HCT116 (cell line): ENCODE measurements at regions not wholly inside any gene's neighbourhood (a gene's known extent, or its start where the extent isn't known, plus 50 kb on each side); places are given as distances from the start of the nearest gene placed in this dataset.

Experiments used
- ATF3 ChIP-seq: IDR thresholded peaks from 2 replicates; pipeline ENCODE4 v1.6.1; 2012
- CEBPB ChIP-seq: IDR thresholded peaks from 2 replicates; pipeline ENCODE4 v1.6.1; 2012; ENCODE audit warnings: low read depth
- CTCF ChIP-seq, 3 experiments: fragments of 200-600 bp in 1 of 3; sonication (generic) in 1 of 3; IDR thresholded peaks in 2 of 3; conservative IDR thresholded peaks in 1 of 3; 2 replicates each; pipeline ENCODE4 v1.5.1; 2012 to 2017; ENCODE audit warnings: low read depth in 2 of 3, low read length in 2 of 3, antibody characterized with exemption in 1 of 3, borderline replicate concordance in 1 of 3, control low read depth in 1 of 3, mild to moderate bottlenecking in 1 of 3, mixed read lengths in 1 of 3, mixed run types in 1 of 3, moderate library complexity in 1 of 3; ENCODE audit not compliant: insufficient read depth in 1 of 3
- ELF1 ChIP-seq: IDR thresholded peaks from 2 replicates; pipeline ENCODE4 v1.6.1; 2012; ENCODE audit warnings: low read depth, borderline replicate concordance
- EZH2 ChIP-seq: fragments of 200-600 bp; sonication (generic); IDR thresholded peaks from 2 replicates; pipeline ENCODE4 v1.6.1; 2017; ENCODE audit warnings: antibody characterized with exemption, mixed run types
- EZH2phosphoT487 ChIP-seq: fragments of 200-600 bp; IDR thresholded peaks from 2 replicates; pipeline ENCODE4 v1.6.1; 2018; ENCODE audit warnings: antibody characterized with exemption, borderline replicate concordance
- JUND ChIP-seq: IDR thresholded peaks from 2 replicates; pipeline ENCODE4 v1.6.1; 2012
- POLR2A ChIP-seq: IDR thresholded peaks from 2 replicates; pipeline ENCODE4 v1.7.0; 2011; ENCODE audit warnings: borderline replicate concordance; ENCODE audit not compliant: insufficient read depth, insufficient read length; ENCODE audit errors: extremely low read depth
- POLR2AphosphoS5 ChIP-seq: IDR thresholded peaks from 2 replicates; pipeline ENCODE4 v1.6.1; 2011; ENCODE audit warnings: mild to moderate bottlenecking, low read depth, low read length, moderate library complexity
- SIN3A ChIP-seq: IDR thresholded peaks from 2 replicates; pipeline ENCODE4 v1.6.1; 2012; ENCODE audit warnings: low read depth
- YY1 ChIP-seq: IDR thresholded peaks from 2 replicates; pipeline ENCODE4 v1.6.1; 2011; ENCODE audit warnings: low read length, low read depth, moderate library complexity, mild to moderate bottlenecking; ENCODE audit not compliant: insufficient replicate concordance; ENCODE audit errors: extremely low read depth
- ZBTB33 ChIP-seq: IDR thresholded peaks from 2 replicates; pipeline ENCODE4 v1.6.1; 2011; ENCODE audit warnings: mild to moderate bottlenecking, low read length, moderate library complexity; ENCODE audit not compliant: insufficient replicate concordance; ENCODE audit errors: extremely low read depth

GRCh38 chr15:88710027-88710715, 71.4 kb downstream of the ISG20 start:
- TF ChIP-seq POLR2AphosphoS5 (no peak), CTCF (IDR thresholded peaks at IDR 0.05 in 2 of 3, conservative IDR thresholded peaks at IDR 0.05 in 1 of 3; ENCODE audit: borderline replicate concordance in 1 of 3, insufficient read depth in 1 of 3, low read depth in 2 of 3, low read length in 2 of 3) (no peak), CEBPB (no peak), ATF3 (no peak), JUND (no peak), SIN3A (no peak), EZH2phosphoT487 (no peak), ZBTB33 (no peak), ELF1 (no peak), YY1 (no peak), POLR2A (no peak), EZH2 (no peak)
